GM18858 (cell line): ENCODE measurements at regions not wholly inside any gene's neighbourhood (a gene's known extent, or its start where the extent isn't known, plus 50 kb on each side); places are given as distances from the start of the nearest gene placed in this dataset.

Source experiments
- ATAC-seq: cut with Tn5 transposase; IDR thresholded peaks from one replicate; pipeline ENCODE4 v1.9.1; 2021; ENCODE audit not compliant: unreplicated experiment

DNA sequence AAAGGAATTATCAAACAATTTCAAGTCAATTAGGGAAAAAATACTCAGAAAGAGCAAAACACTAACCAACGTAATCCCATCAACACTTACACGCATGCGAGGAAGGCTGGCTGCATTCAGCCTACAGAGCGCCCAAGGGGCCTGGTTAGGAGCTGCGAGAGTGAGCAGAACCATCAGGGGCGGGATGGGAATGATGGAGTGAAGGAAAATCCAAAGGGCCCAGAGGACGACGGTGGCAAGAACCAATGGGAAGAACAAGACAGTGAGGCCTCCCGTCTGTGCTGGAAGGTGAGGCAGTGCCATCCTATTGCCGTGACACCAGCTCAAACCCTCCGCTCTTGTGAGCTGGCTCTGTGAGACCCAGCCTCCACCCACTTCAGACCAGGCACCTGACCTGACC is 253.0 kb downstream of the IRS2 start:
- ATAC-seq = no peak

GRCh38 chr13:109529964-109530363 is 256.4 kb downstream of the IRS2 start:
- no peak for ATAC-seq

DNA sequence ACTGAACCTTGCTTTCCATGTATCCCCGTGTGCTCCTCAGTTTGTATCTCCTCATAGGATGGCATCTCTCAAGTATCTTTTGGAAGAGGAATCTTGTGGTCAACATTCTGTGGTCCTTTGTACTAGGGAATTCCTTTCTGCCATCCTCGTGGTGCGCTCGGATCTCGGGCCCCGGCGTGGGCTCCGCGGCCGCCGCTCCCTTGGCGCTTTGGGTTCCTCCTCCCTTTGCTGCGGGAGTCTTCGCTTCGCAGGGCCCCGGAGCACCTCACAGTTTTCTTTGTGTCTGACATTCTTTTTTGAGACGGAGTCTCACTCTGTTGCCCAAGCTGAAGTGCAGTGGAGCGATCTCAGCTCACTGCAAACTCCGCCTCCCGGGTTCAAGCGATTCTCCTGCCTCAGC is 264.7 kb downstream of the IRS2 start:
- ATAC-seq = no peak

DNA sequence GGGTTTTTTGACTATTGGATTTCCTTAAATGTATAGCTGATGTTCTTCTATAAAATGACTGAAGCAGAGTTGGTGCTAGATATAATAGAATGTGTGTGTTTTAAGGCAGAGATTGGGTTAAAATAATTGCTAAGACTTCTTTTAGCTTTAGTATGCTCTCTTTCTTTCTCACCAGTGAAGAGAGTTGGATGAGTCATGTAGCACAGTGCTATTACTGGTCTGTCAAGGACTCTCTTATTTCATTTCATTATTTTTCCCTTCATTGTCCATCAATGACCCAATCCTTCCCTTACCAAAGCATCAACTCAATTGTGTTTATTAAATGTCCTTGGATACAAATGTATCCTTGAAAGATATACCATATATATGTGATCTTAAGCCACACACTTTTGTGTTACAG is 268.9 kb downstream of the IRS2 start:
- ATAC-seq = no peak

DNA sequence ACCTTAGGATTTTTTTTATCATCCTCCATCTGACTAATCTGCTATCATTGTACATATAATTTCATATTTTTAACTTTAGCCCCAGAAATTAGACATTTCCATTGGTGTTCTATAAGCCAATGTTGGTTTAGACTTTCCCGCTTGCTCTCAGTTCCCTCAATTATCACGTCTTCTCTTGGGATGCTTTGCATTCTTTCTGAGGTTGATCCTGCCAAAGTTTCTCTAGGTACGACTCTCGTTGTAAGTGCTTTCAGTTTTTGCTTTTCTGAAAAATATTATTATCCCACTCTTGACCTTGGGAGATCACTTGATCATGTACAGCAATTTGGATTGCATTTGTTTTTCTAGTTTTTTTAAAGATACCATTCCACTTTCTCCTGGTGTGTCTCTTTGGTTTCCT is 270.2 kb downstream of the IRS2 start:
- ATAC-seq = no peak

DNA sequence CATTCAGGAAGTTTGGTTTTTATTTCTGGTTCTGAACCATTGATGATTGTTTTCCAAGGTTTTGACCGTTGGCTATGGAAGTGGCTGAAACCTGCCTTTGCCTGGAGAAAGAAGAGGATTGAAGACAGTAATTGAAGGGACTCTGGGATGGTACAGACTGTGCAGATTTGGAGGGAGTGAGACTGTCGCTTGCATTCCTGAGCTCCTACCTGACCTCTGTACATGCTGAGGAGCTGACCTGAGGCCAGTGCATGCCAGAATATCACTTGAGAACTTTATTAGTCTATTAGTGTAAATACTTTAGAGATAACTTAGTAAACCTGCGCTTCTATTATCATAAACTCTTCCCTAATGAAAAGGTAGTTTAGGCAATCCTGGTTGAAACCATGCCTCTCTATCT is 276.4 kb downstream of the IRS2 start:
- no peak for ATAC-seq

DNA sequence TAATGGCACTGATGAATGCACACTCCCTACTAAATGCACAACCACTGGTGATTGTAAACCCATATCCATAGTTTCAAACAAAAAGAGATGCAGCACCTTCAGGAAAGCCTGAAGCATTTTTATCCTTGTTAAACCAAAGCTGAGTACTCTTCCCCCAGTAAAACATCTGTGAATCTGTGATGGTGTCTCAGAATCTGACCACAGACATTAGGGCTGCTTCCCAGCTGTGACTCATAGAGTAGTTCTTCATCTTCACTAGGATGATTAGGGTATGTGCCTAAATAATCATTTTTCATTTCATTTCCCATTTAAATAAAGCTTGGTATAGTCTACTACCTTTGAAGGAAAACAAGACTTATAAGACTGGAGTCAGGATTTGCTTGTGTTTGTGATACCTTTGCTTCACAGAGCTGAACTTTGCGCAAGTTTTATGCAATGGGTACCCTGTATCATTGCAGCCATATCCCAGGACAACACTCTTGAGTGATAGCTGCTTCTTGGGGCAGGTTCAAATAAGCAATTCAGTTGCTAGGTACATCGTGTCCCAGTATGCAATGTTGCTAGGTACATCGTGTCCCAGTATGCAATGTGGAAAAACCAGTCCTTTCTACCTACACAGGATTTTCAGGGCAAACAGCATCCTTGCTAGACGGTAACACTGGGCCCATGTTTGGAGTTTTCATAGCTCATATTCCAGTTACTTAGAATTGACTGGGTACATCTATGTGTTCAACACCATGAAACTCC is 277.1 kb downstream of the IRS2 start:
- no peak for ATAC-seq

- no peak for ATAC-seq
Observed at GRCh38 chr13:109500146-109500773, 286.1 kb downstream of the IRS2 start.

- no peak for ATAC-seq
Observed at GRCh38 chr13:109497917-109498316, 288.5 kb downstream of the IRS2 start.

- no peak for ATAC-seq
Observed at GRCh38 chr13:109496216-109496615, 290.2 kb downstream of the IRS2 start.

GRCh38 chr13:109494925-109495369 is 291.4 kb downstream of the IRS2 start:
- ATAC-seq = no peak

DNA sequence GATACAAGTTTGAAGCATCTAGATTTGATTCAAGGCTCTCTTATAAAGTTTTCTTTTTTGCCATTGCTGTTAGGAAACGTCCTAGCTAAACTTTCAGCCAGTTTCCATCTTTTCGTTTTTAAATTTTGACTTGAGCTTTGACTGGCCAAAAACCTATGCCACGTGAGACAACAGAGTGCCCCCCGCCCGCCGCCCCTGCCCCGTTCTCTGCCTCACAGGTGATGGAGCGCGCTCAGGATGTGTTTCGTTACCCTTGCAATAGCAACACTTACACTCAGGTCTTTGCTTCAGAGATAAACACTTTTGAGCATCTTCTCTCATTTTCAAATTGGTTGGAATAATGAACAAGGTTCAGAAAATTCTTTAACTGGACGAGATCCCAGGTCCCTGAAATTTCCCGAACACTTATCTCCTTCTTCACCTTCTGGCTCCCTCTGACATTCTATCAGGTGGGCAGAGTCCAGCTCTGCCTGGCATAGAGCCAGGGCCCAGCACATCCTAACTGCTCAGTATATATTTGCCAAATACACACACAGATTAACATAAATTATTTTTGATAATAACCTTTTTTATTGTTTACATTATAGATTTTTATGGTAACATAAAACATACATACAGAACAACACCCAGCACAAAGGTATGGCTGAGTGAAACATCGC is 301.1 kb downstream of the IRS2 start:
- ATAC-seq = no peak

GRCh38 chr13:109483284-109483683 is 303.1 kb downstream of the IRS2 start:
- ATAC-seq = no peak

DNA sequence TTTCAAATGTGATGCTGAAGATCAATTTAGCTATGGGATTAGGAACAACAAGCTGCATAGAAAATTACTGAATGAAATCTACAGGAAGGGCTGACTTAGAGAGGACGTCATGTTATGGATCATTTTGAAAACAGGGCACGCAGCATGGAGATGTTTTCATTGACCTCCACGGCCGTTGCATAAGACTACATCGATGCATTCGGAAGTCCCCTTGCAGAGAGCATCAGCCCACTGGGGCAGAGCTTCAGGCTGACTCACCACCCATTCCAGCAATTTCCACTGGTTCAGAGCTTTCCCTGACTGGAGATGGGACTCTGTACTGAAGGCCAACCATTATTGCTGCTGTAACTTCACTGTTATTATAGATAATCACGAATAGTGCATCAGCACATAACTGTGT is 305.3 kb downstream of the IRS2 start:
- no peak for ATAC-seq

DNA sequence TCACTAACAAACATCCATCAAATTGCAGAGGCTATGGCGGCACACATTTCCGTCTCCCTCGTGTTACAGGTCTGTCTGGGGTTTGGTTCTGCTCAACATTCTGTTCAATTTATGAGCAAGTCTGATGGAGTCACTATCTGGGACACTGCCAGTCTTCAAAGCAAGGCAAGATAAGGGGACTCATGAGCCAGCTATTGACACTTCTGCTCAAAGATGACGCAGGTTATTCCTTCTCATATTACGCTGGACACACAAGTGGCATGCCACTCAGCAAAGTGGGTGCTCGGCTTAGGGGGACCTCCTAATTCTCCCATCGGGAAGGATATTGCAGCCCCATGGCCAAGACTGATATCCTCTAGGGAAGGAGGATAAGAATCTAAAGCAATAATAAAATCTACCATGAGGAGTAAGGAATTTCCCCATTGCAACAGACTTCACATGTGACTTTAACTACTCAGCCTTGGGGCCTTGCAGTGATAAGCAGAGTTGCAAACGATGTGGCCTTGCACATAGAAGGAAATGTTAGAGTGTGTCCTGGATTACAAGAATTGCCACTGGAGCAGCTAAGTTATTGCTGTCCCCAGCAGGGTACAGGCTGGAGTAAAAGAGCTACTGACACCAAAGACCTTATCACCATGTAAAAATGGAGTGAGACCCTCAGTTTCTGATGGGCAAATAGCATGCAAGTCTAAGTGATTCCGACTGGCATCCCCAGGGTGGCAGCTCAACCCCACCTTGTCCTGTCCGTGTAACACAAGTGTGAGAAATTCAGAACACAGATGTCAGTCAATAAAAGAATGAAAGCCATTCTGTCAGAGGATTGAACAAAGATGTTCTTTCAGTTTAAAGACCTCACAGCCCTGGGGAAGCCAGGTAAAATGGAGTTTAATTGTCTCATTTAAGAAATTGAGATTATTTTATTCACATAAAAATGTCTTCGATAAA is 306.1 kb downstream of the IRS2 start:
- no peak for ATAC-seq

GRCh38 chr13:109479534-109479933 is 306.8 kb downstream of the IRS2 start:
- ATAC-seq = no peak

DNA sequence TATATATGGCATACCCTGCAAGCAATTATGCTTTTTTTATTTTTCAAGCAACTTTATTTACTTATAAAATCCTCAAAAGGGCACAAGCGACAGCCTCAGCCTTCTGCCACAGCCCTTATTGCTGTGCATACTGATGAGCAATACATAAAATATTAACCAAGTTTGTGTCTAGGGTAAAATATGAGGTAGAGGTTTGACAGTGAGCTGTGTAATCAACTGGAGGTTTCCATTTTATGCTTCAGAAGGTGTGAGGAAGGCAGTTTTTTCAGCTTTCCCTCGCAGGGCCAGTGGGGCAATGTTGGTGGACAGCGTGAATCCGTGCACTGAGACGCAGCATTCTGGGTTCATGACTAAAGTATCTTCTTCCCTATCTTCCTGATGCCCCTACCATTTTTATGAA is 310.4 kb downstream of the IRS2 start:
- no peak for ATAC-seq

- ATAC-seq = no peak
Observed at GRCh38 chr13:109468123-109468522, 318.3 kb downstream of the IRS2 start.

DNA sequence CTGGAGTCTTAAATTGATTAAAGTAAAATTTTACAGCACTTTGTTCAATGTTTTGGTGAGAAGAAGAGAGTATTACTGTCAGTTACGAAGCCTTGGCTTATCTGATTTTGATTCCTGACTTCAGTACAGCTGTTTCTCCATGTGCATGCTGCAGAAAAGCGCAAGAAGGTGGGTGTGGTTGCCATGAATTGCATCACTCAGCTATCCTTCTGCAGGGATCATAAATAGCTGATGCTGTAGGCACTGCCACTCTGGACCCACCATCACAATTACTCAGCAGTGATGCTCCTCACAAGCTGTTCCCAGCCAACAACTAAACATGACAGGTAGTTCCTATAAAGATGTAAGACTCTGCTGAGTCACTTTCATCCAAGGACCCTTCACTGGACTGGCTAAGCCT is 321.2 kb downstream of the IRS2 start:
- ATAC-seq = no peak

GRCh38 chr13:109454167-109454917 is 332.0 kb downstream of the IRS2 start:
- ATAC-seq = no peak
